ENCODE measurements at regions not wholly inside any gene's neighbourhood (a gene's known extent, or its start where the extent isn't known, plus 50 kb on each side); places are given as distances from the start of the nearest gene placed in this dataset.

GRCh38 chr2:5501807-5502206 lies 190.4 kb upstream of the SOX11 start:
- DNase-seq = no peak
- Histone ChIP-seq H3K4me3 (no peak overlapping the region), H3K36me3 (ENCODE audit: low read depth, missing control alignments) (no peaks in the 10 kb centered on the region), H3K27me3 (no peaks in the 10 kb centered on the region), H3K4me1 (no peaks in the 10 kb centered on the region), H3K9me3 (no peaks in the 10 kb centered on the region), H3K27ac (no peak overlapping the region)
- TF ChIP-seq POLR2A (IDR thresholded peaks at IDR 0.05) (no peak), CTCF (IDR thresholded peaks at IDR 0.05) (no peak)
- intact Hi-C loops (cut with DNase I; ENCODE audit: low total_unique reads) = no loop called here
- 92 to 95% methylated on average over 1 of the region's 1 CpG for WGBS, 2 donors

- H3K9me3 ChIP-seq = no peaks in the 10 kb centered on the region
- no peaks in the 10 kb centered on the region for H3K4me1 ChIP-seq
- WGBS, 2 donors = 84 to 92% methylated on average over 3 of the region's 3 CpGs
- H3K27ac ChIP-seq = no peak overlapping the region
- intact Hi-C loops (cut with DNase I; ENCODE audit: low total_unique reads) = no loop called here
- H3K36me3 ChIP-seq (ENCODE audit: low read depth, missing control alignments) = no peaks in the 10 kb centered on the region
- TF ChIP-seq CTCF (IDR thresholded peaks at IDR 0.05) (no peak), POLR2A (IDR thresholded peaks at IDR 0.05) (no peak)
- no peak for DNase-seq
- no peaks in the 10 kb centered on the region for H3K27me3 ChIP-seq
- H3K4me3 ChIP-seq = no peak overlapping the region
Measured at GRCh38 chr2:5502385-5502784, 189.8 kb upstream of the SOX11 start.

- WGBS, 2 donors = 85 to 93% methylated on average over 3 of the region's 3 CpGs
- DNase-seq = no peak
- Histone ChIP-seq H3K27ac (no peak overlapping the region), H3K4me3 (no peak overlapping the region), H3K9me3 (no peaks in the 10 kb centered on the region), H3K27me3 (no peaks in the 10 kb centered on the region), H3K36me3 (ENCODE audit: low read depth, missing control alignments) (no peaks in the 10 kb centered on the region), H3K4me1 (no peaks in the 10 kb centered on the region)
- no peak for TF ChIP-seq CTCF (IDR thresholded peaks at IDR 0.05)
- TF ChIP-seq POLR2A (IDR thresholded peaks at IDR 0.05) = no peak
- intact Hi-C loops (cut with DNase I; ENCODE audit: low total_unique reads) = no loop called here
Measured at GRCh38 chr2:5504756-5505155, 187.4 kb upstream of the SOX11 start.

- no peaks in the 10 kb centered on the region for H3K9me3 ChIP-seq
- no peaks in the 10 kb centered on the region for H3K27me3 ChIP-seq
- H3K27ac ChIP-seq = no peak overlapping the region
- 43 to 52% methylated on average over 10 of the region's 10 CpGs for whole genome bisulfite sequencing, 2 donors
- TF ChIP-seq CTCF (IDR thresholded peaks at IDR 0.05) (no peak), POLR2A (IDR thresholded peaks at IDR 0.05) (no peak)
- H3K36me3 ChIP-seq (ENCODE audit: low read depth, missing control alignments) = no peaks in the 10 kb centered on the region
- no peak for DNase-seq
- intact Hi-C loops (cut with DNase I; ENCODE audit: low total_unique reads) = no loop called here
- no peak overlapping the region for H3K4me3 ChIP-seq
- H3K4me1 ChIP-seq = no peaks in the 10 kb centered on the region
Measured at GRCh38 chr2:5507367-5507766, 184.8 kb upstream of the SOX11 start.

- no peak for DNase-seq
- TF ChIP-seq POLR2A (IDR thresholded peaks at IDR 0.05) (no peak), CTCF (IDR thresholded peaks at IDR 0.05) (no peak)
- H3K36me3 ChIP-seq (ENCODE audit: low read depth, missing control alignments) = no peaks in the 10 kb centered on the region
Measured at GRCh38 chr2:5509362-5509761, 182.8 kb upstream of the SOX11 start.

More at GRCh38 chr2:5509362-5509761, 182.8 kb upstream of the SOX11 start:
- WGBS, 2 donors = 73 to 78% methylated on average over 7 of the region's 7 CpGs
- no peak overlapping the region for H3K27ac ChIP-seq
- no peaks in the 10 kb centered on the region for H3K4me1 ChIP-seq
- intact Hi-C loops (cut with DNase I; ENCODE audit: low total_unique reads) = no loop called here
- no peaks in the 10 kb centered on the region for H3K9me3 ChIP-seq
- no peaks in the 10 kb centered on the region for H3K27me3 ChIP-seq
- H3K4me3 ChIP-seq = no peak overlapping the region
